OCI-LY7 (cell line): ENCODE measurements at regions not wholly inside any gene's neighbourhood (a gene's known extent, or its start where the extent isn't known, plus 50 kb on each side); places are given as distances from the start of the nearest gene placed in this dataset.

Source experiments
- BruUV-seq: library from RNA; stranded (reverse); fragments of 400-500 nt; replicated peaks from 2 replicates; lab custom pipeline; 2021; lab: Mats Ljungman, UMichigan
- CTCF ChIA-PET: fragments of 300-600 bp; sonication (Branson Sonifier 250); formaldehyde crosslinking; loops from one replicate; lab custom pipeline; 2022; ENCODE audit warnings: antibody characterized with exemption; ENCODE audit not compliant: unreplicated experiment; lab: Charles Lee
- POLR2A ChIA-PET: fragments of 300-600 bp; sonication (Branson Sonifier 250); formaldehyde crosslinking; loops from one replicate; lab custom pipeline; 2022; ENCODE audit warnings: antibody characterized with exemption; lab: Charles Lee
- DNase-seq: peaks from one replicate; pipeline ENCODE4 v3.0.0-alpha.2; 2015; ENCODE audit warnings: low spot score
- H2AFZ ChIP-seq: fragments of 200-600 bp; sonication (generic), shearing (Covaris generic); 2 replicates; pipeline ENCODE4 v1.6.1; 2014; ENCODE audit warnings: mild to moderate bottlenecking, antibody characterized with exemption, low read length, moderate library complexity
- H3K27ac ChIP-seq: fragments of 200-600 bp; sonication (generic); 2 replicates; pipeline ENCODE4 v1.5.1; 2014; ENCODE audit warnings: mixed run types, low read depth, mild to moderate bottlenecking, moderate library complexity, low read length, inconsistent platforms; ENCODE audit not compliant: poor library complexity, severe bottlenecking
- H3K36me3 ChIP-seq: fragments of 200-600 bp; sonication (generic); 2 replicates; pipeline ENCODE4 v1.6.1; 2014; ENCODE audit warnings: mild to moderate bottlenecking, antibody characterized with exemption, low read length, moderate library complexity, mixed read lengths; ENCODE audit not compliant: insufficient read depth
- H3K4me1 ChIP-seq: fragments of 200-600 bp; sonication (generic); 2 replicates; pipeline ENCODE4 v1.5.1; 2014; ENCODE audit warnings: mild to moderate bottlenecking, low read length; ENCODE audit not compliant: insufficient read depth, poor library complexity, severe bottlenecking
- H3K4me2 ChIP-seq: fragments of 200-600 bp; sonication (generic); 2 replicates; pipeline ENCODE4 v1.6.1; 2014; ENCODE audit warnings: mild to moderate bottlenecking, low read length
- H3K4me3 ChIP-seq: fragments of 200-600 bp; sonication (generic); 2 replicates; pipeline ENCODE4 v1.5.1; 2014; ENCODE audit warnings: mild to moderate bottlenecking, low read depth, low read length; ENCODE audit not compliant: poor library complexity, severe bottlenecking
- H3K79me2 ChIP-seq: fragments of 200-600 bp; sonication (generic); 2 replicates; pipeline ENCODE4 v1.6.1; 2016; ENCODE audit warnings: low read depth, mild to moderate bottlenecking, low read length, moderate library complexity, mixed read lengths; ENCODE audit not compliant: insufficient read depth
- H3K9me2 ChIP-seq: fragments of 200-600 bp; sonication (generic); 2 replicates; pipeline ENCODE4 v1.6.1; 2016; ENCODE audit warnings: mild to moderate bottlenecking, low read length, mixed read lengths; ENCODE audit not compliant: insufficient read depth
- H3K9me3 ChIP-seq: fragments of 200-600 bp; sonication (generic); 2 replicates; pipeline ENCODE4 v1.6.1; 2014; ENCODE audit warnings: mild to moderate bottlenecking, mixed run types, low read length, mixed read lengths
- H4K20me1 ChIP-seq: fragments of 200-600 bp; sonication (generic); 2 replicates; pipeline ENCODE4 v1.6.1; 2014; ENCODE audit warnings: mild to moderate bottlenecking, antibody characterized with exemption, low read length, moderate library complexity, mixed read lengths; ENCODE audit not compliant: insufficient read depth
- CTCF ChIP-seq: fragments of 200-600 bp; sonication (generic); conservative IDR thresholded peaks from 2 replicates; pipeline ENCODE4 v1.5.1; 2014; ENCODE audit warnings: mild to moderate bottlenecking, antibody characterized with exemption, low read length, moderate library complexity, mixed read lengths
- EZH2phosphoT487 ChIP-seq: fragments of 200-600 bp; sonication (generic); IDR thresholded peaks from 2 replicates; pipeline ENCODE4 v1.6.1; 2018; ENCODE audit warnings: low read depth, borderline replicate concordance, mild to moderate bottlenecking, mixed run types, antibody characterized with exemption, low read length, moderate library complexity, mixed read lengths
- intact Hi-C: fragments of 100-400 bp; cut with micrococcal nuclease; formaldehyde crosslinking; loops from one replicate; pipeline ENCODE4 v1.10.0; 2022; ENCODE audit not compliant: unreplicated experiment

GRCh38 chr12:90569685-90570084 lies 385.3 kb downstream of the CCER1 start:
- Histone ChIP-seq H3K36me3 (no peaks in the 10 kb centered on the region), H3K4me2 (no peak overlapping the region), H3K27ac (no peak overlapping the region), H3K79me2 (no peaks in the 10 kb centered on the region), H2AFZ (no peak overlapping the region), H3K9me3 (no peaks in the 10 kb centered on the region), H3K9me2 (no peaks in the 10 kb centered on the region), H3K4me1 (no peaks in the 10 kb centered on the region), H4K20me1 (no peaks in the 10 kb centered on the region), H3K4me3 (no peak overlapping the region)
- BruUV-seq: no TSS peak
- TF ChIP-seq EZH2phosphoT487 (no peak), CTCF (no peak)
- ChIA-PET CTCF (no interaction called here), POLR2A (interaction anchor here (0.8 kb wide), 1 partner anchor 11 kb away, joined by 5 read pairs; no protein-coding TSS in a partner anchor)
- intact Hi-C loops: no loop called here
- DNase-seq: no peak

GRCh38 chr12:90562671-90563070 lies 392.3 kb downstream of the CCER1 start:
- ChIA-PET CTCF (no interaction called here), POLR2A (no interaction called here)
- H3K9me3 ChIP-seq: no peaks in the 10 kb centered on the region
- no peak overlapping the region for H3K4me3 ChIP-seq
- no TSS peak for BruUV-seq
- H3K36me3 ChIP-seq: no peaks in the 10 kb centered on the region
- H4K20me1 ChIP-seq: no peaks in the 10 kb centered on the region
- H3K9me2 ChIP-seq: no peaks in the 10 kb centered on the region
- H3K27ac ChIP-seq: no peak overlapping the region
- H3K4me2 ChIP-seq: no peak overlapping the region
- TF ChIP-seq CTCF (no peak), EZH2phosphoT487 (no peak)
- no peak for DNase-seq
- H3K79me2 ChIP-seq: no peaks in the 10 kb centered on the region
- no peaks in the 10 kb centered on the region for H3K4me1 ChIP-seq
- intact Hi-C loops: no loop called here
- no peak overlapping the region for H2AFZ ChIP-seq

- Histone ChIP-seq H2AFZ (no peak overlapping the region), H3K9me2 (no peaks in the 10 kb centered on the region), H3K79me2 (no peaks in the 10 kb centered on the region), H3K4me3 (no peak overlapping the region), H3K4me1 (no peaks in the 10 kb centered on the region), H3K4me2 (no peak overlapping the region), H3K27ac (no peak overlapping the region), H3K36me3 (no peaks in the 10 kb centered on the region), H3K9me3 (no peaks in the 10 kb centered on the region), H4K20me1 (no peaks in the 10 kb centered on the region)
- CTCF ChIA-PET: no interaction called here
- POLR2A ChIA-PET: no interaction called here
- intact Hi-C loops: no loop called here
- TF ChIP-seq CTCF: no peak
- TF ChIP-seq EZH2phosphoT487: no peak
- no TSS peak for BruUV-seq
- no peak for DNase-seq
Observed at GRCh38 chr12:90548595-90548994, 406.4 kb downstream of the CCER1 start.
